ENCODE measurements at regions not wholly inside any gene's neighbourhood (a gene's known extent, or its start where the extent isn't known, plus 50 kb on each side); places are given as distances from the start of the nearest gene placed in this dataset.
"Not testable (repeated sequence)": the region's sequence is repeated elsewhere in the genome, so short reads cannot be mapped to it uniquely, and the experiment has no call there.

GRCh38 chrX:140342410-140342809 is 162.5 kb downstream of the SOX3 start:
- no peak for DNase-seq

DNA sequence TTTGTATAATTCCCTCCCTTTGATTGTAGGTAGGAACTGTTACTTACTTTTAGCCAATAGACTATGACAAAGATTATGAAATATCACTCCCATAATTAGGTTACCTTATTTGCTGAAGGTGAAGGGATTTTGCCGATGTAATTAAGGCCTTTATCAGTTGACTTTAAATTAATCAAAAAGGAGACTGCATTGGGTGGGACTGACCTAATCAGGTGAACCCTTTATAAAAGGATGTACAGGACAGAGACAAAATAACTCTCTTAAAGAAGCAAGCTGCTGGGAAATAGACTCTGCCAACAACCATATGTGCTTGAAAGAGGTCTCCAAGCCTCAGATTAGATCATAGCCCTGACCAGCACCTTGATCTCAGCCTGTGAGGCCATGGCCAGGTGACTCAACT is 167.6 kb downstream of the SOX3 start:
- DNase-seq = no peak

DNA sequence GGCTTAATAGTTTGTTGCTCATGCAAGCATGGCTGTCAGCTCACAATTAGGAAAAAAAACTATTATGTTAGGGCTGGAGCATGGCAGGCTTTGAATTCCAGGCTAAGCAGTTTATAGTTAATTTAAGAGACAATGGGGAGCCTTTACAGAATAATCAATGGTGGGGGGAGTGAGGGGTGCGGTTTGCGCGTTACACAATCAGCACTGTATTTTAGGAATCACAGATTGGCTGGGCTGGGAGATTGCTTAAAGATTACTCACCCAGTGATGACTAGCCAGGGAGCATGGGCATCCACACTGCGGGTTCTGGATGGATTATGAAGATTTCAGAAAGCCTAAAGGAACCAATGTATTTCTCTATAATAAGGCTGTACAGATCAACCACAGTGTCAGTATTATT is 186.6 kb downstream of the SOX3 start:
- no peak for DNase-seq

- DNase-seq = no peak
Observed at GRCh38 chrX:140317462-140317861, 187.4 kb downstream of the SOX3 start.

- no peak for DNase-seq
Observed at GRCh38 chrX:140298960-140299825, 205.7 kb downstream of the SOX3 start.

- DNase-seq = no peak
Observed at GRCh38 chrX:140297273-140297672, 207.6 kb downstream of the SOX3 start.

- no peak for DNase-seq
Observed at GRCh38 chrX:140292961-140293360, 211.9 kb downstream of the SOX3 start.

DNA sequence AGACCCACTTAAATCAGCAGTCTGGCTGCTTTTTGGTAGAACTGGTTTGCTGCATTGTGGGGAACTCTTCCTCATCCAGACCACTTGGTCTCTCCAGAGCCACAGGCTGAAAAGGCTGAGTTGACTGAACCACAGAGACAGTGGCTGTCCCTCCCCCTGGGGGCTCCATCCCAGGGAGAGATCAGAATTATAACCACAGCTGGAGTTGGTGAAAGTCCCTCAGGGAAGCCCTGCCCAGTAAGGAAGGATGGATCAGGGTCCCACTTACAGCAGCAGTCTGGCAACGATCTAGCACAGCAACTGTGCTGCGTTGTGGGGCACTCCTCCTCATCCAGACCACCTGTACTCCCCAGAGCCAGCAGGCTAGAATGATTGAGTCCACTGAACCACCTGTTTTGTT is 212.7 kb downstream of the SOX3 start:
- no peak for DNase-seq

DNA sequence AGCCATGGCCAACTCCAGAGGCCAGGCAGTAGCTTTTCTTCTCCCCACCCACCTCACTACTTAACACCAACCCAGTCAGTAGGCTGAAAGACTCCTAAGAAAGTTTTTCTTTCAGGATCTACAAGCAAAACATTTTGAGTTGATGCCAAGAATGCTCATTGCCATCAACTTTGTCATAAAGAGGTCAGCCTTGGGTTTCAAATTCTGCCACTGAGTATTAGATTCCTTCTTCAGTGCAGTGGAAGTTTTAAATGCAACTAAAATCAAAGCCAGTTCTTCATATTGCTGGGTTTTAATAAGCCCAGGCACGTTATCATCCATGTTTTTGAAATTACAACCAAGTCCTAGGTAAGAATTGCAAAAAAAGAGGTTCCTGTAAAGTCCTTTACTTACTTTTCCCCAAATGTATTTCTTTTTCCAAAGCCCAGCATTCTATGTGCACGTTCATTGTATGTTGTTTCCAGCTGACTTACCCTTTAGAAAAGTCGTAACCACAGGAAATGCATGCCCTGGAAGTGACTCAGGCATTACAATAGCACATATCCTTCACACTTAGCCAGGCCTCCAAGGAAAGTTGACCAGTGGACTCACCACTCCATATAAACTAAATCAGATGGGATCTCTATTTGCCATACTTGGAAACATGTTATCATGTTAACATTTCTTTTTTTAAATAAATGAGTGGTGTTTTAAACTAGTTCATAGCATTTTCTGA is 229.9 kb downstream of the SOX3 start:
- no peak for DNase-seq

GRCh38 chrX:140273921-140274320 is 230.9 kb downstream of the SOX3 start:
- DNase-seq = no peak

- DNase-seq = no peak
Observed at GRCh38 chrX:140250391-140250790, 254.5 kb downstream of the SOX3 start.

DNA sequence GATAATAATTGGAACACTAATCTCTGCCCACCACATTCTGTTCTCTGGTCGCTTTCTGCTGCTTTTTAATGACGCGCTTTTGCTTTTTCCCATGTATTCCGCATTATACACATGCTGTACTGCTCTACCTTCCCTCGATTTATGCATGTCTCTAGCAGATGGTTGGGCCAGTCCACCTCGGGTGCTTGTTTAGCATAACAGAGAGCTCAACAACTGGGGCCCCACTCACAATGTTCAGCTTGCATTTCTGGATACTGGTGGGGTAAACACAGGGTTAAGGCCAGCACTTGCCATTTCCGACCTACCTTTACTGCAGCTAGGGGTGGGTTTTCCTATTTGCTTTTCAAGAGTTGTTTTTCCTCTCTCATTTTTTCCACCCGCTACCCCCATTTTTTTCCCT is 255.8 kb downstream of the SOX3 start:
- DNase-seq = no peak

DNA sequence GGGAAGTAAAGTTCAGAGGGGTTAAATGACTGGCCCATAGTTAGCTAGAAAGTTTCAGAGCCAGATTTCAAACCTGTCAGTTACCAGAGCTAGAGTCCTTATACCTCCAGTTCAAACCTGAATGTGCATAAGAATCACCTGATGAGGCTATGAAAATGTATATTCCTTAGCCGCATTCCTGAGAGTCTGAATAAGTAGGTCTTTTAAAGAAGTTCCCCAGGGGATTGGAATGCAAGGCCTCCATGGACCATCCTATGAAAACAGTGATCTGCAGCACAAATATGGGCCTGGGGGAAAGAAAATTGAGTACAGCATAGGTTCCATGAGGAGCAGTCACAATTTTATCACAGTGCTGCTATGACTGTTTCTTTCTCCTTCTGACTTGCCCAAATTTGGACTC is 263.9 kb upstream of the CXorf66 start:
- no peak for DNase-seq

DNA sequence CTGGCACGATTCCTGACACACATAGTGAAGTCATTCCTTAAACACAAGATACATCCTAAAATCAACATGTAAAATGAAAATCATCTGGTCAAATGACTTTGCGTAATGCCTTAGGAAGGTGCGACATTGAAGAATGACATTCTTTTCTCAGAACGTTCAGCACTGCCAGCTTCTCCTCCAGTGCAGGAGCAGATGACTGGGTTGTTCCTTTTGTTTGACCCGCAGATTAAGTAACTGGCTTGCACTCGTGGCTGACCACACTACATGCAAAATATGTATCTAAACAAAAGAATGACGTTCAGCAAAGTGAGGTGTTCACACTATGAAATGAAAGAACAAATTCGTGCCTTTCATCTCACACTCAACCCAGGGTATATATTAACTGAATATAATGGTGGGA is 260.7 kb upstream of the CXorf66 start:
- not testable (repeated sequence) for DNase-seq

DNA sequence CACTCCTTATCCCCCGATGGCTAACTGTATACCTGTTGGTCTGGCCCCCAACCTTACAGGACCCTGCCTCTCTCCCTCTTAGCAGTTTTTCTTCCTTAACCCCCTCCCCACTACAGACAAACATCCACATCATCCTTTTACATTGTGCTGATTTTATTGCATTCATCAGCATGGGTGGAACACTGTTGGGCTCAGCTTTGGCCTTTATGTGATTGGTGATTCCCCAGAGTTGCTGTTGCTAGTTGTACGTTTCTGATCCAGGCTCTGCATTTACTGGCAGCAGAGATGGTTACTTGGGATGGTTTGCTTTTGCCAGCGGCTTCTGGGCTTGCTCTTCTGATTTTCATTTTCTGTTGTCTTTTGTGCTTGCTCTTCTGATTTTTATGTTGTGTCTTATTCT is 250.6 kb upstream of the CXorf66 start:
- not testable (repeated sequence) for DNase-seq

GRCh38 chrX:140214518-140214917 is 249.2 kb upstream of the CXorf66 start:
- DNase-seq = not testable (repeated sequence)

DNA sequence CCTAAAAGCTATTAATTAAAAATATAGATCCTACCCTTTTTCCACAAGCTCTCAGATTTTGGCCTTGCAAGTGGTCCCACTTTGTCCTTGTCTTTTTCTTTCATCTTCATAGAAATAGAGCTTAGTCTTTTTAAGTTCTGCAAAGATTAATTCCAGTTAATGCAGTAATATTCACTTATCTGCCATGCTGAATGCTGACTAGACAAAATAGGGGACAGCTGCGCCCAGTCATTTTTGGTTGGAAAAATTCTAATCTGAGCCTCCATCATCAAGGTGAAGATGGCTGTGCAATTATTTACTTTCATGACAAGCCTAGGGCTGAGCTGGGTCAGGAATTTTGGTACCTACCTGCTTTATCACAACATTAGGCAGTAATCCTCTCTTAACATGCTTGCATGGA is 241.3 kb upstream of the CXorf66 start:
- no peak for DNase-seq

DNA sequence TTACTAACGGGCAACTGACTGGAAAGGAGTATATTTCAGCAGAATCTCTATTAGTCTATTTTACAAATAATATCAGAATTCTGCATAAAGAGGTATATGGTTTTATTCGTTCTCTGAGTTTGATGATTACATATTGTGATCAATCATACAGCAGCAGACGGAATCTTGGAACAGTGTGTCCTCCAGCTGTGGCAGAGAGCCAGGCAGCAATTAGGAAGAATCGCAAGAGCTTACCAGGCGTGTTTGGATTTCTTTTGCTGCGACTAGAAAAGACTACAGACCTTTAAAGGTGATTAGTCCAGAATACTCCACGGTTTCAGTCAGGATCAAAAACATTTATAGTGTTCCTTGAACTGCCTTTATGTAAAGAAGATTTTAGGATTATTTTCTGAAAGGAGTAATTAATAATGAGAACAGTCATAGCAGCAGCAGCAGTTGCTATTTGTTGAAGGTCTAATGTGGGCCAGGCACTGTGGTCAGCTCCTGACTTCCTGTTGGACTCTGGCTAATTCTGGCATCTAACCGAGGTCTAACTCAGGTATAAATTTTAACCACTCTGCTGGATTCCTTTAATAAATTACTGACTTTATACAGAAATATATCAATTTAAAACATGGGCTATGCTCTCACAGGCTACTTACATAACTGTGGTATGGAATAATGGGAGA is 225.3 kb upstream of the CXorf66 start:
- no peak for DNase-seq

DNA sequence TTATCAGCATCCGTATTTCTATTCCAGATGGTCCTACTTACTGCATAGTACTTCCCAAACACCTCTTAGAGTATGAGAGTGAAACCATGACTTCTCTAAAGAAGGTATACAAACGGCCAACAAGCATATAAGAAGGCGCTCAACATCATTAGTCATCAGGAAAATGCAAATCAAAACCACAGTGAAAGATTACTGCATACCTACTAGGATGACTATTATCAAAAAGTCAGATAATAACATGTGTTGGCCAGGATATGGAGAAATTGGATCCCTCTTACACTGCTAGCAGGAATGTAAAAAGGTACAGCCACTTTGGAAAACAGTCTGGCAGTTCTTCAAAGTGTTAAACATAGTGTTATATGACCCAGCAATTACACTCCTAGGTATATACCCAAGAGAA is 215.3 kb upstream of the CXorf66 start:
- no peak for DNase-seq

DNA sequence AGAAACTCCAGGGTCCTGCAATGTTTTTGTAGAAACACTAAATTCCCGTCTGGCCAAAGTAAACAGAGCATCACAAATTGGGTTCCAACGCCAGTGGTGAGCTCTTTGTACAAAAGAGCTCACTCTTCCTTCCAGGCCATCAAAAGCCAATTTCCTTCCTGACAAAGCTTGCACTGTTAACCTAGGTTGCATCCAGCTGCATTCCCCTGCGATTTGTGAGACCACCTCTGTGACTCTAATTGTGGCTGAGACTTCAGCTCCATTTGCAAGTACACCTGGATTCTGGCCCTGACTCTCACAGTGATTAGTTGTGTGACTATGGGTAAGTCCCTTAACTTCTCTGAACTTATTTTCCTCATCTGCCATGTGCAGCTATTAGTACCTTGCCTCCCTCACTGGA is 212.5 kb upstream of the CXorf66 start:
- no peak for DNase-seq

GRCh38 chrX:140172401-140172800 is 207.1 kb upstream of the CXorf66 start:
- DNase-seq = no peak

GRCh38 chrX:140167551-140167950 is 202.2 kb upstream of the CXorf66 start:
- DNase-seq = no peak

DNA sequence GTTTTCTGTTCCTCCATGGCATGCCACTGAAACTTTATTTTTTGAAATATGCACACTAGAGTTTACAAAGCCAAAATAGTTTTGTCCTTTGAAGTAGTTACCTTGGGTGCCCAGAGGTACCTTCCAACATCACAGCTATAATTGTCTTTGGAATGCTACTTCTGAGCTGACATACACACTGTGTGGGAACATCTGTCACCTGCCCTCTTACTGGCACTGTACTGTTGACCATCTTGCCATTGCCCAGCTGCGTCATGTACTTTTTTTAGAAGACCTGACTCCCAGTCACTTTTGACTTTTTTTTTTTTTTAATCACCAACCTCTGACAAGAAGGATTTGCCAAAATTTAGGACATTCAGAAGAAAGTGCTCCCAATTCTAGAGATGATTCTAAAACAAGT is 200.5 kb upstream of the CXorf66 start:
- DNase-seq = no peak
